ENCODE measurements at regions not wholly inside any gene's neighbourhood (a gene's known extent, or its start where the extent isn't known, plus 50 kb on each side); places are given as distances from the start of the nearest gene placed in this dataset.

GRCh38 chr3:168476360-168476980 is 380.7 kb upstream of the GOLIM4 start:
- TF ChIP-seq CTCF (conservative IDR thresholded peaks at IDR 0.05): no peak
- TF ChIP-seq ZFX (IDR thresholded peaks at IDR 0.05): no peak
